GM21447 (cell line): ENCODE measurements at regions not wholly inside any gene's neighbourhood (a gene's known extent, or its start where the extent isn't known, plus 50 kb on each side); places are given as distances from the start of the nearest gene placed in this dataset.
"Not testable (repeated sequence)": the region's sequence is repeated elsewhere in the genome, so short reads cannot be mapped to it uniquely, and the experiment has no call there.

Experiments used
- ATAC-seq: cut with Tn5 transposase; IDR thresholded peaks from one replicate; pipeline ENCODE4 v1.9.1; 2021; ENCODE audit not compliant: unreplicated experiment

DNA sequence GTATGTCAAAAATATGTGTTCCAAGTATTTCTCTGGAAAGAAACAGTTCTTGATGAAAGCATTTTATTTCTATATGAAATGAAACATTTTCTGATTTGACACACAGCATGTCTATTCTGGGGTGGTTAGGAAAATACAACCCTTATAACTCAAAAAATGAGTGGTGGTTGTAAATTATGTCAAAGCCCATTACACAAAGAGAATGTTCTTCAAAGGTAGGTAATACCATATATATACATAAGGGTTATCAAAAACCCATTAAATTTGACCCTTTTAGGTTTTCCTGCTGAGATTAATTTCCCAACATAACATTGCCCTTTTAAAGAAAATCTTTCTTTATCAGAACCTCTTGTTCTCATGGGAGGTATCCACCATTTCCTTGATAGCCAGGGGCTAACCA is 420.5 kb upstream of the TECRL start:
- ATAC-seq: no peak

DNA sequence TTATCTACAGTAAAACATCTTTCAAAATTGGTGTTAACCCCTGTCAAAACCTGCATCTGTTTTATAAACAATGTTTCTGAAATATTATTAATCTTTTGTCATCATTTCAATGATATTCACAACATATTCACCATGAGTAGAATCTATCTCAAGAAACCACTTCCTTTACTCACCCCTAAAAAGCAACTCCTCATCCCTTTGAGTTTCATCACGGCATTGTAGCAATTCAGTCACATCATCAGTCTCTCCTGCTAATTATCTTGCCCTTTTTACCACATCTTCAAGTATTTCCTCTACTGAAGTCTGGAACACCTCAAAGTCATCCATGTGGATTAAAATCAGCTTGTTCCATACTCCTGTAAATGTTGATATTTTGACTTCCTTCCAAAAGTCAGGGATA is 415.3 kb upstream of the TECRL start:
- ATAC-seq: no peak

DNA sequence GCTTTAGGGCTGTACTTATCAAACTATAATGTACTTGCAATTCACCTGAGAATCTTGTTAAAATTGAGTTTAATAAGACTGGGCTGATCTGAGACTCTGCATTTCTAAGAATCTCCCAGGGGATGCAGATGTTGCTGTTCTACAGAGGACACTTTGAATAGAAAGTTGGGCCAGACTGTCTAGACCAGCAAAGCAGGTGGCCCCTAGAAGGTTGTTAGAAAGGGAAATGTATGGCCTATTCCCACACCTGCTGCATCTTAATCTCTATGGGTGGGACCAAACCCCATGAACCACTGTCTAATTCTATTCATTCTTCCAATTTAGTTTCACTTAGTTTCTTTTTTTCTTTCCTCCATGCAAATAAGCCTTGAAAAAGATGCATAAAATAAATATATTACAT is 413.2 kb upstream of the TECRL start:
- no peak for ATAC-seq

DNA sequence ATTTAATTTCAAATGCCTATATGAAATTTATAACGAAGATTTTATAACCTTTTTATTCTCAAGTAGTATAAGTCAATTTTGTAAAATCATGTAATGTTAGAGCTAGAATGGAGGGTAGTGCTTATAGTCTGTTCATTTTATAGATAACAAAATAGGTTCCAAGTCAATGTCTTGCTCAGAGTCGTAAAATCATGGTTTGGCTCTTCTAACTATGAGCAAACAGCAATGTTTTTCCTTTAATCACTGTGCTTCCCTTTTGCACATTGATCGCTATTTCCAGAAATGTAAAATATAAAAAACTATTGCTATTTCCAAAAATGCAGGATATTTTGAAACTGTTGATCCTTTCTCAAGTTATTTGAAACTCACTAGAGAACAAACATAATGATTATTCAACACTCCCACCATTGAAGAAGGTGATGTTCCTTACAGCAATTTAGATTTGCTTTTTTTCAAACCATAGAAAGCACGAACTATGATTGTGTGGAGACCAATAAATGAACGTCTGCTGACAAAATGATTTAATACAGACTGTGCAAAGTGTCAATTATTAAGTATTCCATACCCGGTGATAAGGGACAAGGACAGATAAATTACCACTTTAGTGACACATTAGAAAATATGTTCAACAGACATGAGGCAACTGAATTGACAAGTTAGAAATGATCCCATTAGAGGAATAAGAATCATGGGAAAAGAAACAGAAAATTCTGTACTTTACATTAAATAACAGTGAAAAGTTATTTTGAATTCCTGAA is 412.1 kb upstream of the TECRL start:
- no peak for ATAC-seq

DNA sequence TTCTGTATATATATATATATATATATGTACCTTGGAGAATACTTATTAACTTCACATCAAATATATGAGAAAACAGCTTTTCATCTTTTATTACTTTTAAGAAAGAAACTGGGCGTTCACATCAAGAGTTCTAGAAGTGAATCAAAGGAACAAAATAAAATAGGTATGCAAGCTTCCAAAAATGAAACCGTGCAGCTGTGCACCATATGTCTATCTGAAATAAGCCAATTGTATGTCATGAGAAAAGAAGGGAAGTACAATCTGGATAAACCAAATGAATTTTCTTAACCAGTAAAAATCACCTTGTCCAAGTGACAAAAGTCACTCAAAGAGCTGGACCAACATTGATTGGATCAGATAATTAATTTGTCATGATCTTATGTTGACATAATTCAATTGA is 405.4 kb upstream of the TECRL start:
- ATAC-seq: no peak

DNA sequence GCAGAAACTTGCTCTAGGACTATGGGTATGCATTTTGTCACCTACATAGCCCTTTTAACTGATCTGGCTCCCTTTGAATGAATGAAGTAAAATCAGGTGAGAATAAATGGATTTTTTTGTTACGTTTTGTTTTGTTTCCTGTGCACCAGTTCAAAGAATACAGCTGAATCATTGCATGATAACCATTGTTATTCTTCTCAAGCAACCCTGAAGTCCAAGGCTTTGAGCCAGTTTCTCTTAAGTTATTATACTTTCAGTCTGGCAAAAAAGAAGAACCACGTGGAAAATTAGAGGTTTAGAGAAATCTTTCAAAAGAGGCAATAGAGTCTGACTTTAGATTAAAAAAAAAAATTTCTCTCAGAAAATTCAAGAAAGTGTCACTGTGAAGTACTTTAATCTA is 398.6 kb upstream of the TECRL start:
- ATAC-seq: no peak

DNA sequence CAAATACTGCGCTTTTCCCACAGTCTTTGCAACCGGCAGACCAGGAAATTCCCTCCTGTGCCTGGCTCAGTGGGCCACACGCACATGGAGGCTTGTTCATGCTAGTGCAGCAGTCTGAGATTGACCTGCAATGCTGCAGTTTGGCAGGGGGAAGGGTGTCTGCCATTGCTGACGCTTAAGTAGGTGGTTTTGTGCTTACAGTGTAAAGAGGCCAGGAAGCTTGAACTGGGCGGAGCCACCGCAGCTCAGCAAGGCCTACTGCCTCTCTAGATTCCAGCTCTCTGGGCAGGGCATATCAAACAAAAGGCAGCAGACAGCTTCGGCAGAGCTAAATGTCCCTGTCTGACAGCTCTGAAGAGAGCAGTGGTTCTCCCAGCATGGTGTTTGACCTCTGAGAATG is 390.5 kb upstream of the TECRL start:
- no peak for ATAC-seq

DNA sequence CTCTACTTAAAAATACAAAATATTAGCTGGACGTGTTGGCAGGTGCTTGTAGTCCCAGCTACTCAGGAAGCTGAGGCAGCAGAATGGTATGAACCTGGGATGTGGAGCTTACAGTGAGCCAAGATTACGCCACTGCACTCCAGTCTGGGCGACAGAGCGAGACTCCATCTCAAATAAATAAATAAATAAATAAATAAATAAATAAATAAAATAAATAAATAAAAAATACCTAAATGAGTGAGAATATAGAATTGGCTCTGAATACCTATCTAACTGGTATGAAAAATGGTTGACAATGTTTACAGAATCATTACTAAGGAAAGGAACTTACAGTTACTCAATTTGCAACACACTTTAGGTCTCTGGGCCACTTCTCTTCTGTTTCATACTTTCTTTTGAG is 389.6 kb upstream of the TECRL start:
- not testable (repeated sequence) for ATAC-seq

DNA sequence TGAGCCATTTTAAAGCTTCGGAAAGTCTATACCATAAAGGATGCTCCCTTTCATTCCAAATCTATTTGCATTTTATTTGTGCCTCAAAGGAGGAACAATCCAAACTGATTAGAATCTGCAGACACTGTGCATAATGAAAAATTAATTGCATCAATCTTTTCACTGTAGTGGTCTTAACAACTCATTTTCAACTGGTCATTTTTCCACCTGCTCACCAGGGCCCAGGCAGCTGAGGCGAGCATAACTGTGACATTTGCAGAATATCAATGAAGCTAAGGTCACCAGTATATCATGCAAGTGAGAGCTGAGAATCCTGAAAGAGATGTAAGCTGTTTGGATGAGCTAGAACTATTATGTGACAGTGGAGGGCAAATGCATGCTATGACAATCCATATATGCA is 387.3 kb upstream of the TECRL start:
- no peak for ATAC-seq

DNA sequence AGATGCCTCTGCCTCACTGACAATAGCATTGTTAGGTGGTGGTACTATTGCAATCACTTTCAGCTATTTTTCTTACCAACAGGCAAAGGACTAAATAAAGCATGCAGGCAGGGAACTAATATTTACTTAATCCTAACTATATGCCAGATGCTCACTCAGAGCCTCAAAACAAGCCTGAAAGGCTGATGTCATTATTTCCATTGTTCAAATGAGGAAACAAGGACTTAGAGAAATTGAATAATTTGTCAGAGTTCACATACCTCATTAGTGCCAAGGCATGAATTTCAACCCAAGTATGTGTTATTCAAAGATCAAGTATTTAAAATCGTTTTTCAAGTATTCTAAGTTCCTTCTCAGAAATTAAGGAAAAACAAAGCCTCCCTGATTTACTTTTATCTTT is 374.9 kb upstream of the TECRL start:
- no peak for ATAC-seq

DNA sequence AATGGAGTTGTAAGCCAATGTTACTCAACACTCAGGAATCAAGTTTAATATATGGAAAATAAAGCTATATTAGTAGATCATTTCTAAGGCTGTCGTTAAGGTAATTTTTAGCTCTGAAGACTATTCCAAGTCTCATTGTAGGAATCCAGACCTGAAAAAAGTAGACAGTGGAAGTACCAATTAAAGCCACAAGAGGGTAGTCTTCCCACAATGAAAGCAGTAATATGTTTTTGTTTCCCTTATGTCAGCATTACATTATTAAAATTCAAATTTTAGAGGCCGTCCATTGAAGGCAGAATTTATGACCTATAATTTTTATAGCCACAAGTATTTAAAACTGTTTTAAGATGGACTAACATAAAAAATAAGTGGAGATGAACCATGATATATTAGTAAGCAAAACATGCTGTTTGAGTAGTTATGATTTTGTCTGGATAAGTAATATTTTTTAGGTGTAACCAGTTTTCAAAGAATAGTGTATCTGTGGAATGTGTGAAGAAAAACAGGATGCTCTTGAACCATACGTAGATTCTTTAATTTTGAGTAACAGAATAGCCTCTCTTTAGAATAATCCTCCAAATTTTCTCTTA is 372.6 kb upstream of the TECRL start:
- ATAC-seq: no peak

DNA sequence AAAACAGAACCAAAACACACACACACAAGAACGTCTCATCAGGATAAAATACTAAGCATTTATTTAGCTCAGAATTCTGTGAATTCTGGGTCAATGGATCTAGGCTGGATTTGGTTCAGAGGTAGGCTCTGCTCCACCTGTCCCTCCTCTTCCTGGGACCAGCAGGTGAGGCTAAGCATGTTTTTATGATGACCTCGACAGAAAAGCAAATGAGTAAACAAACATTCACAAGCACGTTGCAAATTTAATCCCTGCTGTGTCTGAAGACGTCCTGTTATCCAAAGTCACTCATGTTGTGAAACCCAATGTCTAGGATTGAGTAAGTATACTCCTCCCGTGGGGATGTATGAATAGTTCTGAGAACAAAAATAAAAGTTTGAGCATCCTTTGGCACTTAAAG is 371.4 kb upstream of the TECRL start:
- no peak for ATAC-seq

DNA sequence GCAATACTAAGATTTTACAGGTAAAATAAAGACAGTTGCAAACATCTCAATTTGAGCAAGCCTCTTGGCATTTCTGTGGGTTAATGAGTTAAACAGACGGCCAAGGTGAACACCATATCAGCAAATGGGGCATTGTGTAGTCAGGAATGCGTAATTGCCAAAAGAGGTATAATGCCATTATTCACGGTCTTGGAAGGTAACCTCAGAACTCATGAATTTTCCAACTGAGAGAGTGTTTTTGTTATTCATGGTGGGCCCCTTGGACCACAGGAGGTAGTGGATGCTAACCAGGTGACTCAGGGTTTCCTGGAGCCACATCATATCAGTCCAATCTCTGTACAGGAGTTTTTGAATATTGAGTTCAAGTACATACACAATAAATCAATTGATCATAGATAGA is 368.0 kb upstream of the TECRL start:
- ATAC-seq: no peak

DNA sequence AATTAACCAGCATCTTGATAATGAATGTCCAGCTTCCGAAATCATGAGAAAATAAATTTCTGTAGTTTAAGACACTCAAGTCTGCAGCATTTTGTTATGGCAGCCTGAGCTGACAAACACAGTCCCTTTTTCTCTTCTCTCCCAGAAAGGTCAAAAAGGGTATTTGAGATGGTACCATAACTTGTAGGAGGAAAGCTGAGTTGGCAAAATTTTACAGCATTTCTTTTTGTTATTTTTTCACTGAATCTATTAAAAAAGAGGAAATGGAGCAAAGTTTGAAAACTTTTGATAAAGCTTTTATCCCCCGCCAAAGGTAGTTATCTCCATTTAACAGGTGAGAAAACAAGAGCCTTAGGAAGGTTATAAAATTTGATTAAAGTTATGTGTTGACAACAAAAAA is 367.6 kb upstream of the TECRL start:
- no peak for ATAC-seq

DNA sequence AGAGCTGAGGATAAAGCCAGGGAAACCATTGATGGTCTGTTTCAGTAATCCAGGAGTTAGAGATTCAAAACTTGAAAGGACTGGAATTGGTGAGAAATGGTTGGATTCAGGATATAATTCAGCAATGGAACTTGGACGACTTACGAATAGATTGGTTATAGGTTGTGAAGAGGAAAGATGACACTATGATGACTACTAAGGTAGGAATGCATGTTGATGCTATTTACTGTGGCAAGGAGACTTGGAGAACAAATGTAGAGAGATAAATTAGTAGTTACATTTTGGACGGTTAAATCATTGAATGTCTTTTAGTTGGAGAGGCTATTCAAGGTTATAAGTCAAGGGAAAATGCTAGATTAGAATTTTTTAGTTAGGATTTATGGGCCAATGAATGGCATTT is 365.4 kb upstream of the TECRL start:
- no peak for ATAC-seq

DNA sequence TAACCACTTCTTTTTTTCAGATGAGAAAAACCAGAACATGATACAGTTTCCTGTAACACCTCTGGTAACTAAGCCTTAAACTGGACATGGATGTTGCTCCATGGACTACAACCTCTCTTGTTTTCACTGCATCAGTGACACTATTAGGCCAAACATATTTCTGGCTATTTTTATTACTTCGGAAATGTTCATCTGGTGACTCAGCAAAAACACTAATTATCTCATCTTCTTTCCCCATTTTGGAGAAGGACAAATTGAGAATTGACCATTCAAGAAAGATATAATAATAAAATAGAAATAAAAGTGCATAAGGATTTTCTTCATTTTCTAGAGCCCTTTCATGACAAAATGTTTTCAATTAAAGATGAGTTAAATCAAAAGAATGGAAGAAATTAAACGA is 361.9 kb upstream of the TECRL start:
- no peak for ATAC-seq

DNA sequence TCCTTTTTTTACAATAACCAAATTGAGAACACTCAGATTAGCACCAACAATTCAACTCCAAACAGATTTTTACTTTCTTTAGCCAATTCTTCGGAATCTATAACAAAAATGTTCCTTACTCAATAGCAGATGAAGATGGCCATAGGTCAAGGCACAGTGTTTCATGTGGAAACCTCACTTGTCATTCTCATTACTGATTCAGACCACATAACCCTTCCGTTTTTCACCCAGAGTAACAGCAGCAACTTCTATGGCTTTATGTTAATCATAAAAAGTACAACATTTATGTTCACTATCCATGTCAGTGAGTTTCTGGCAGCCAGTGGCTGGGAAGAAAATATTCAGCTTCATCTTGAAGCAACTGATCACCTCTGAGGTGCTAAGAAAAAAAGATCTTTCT is 358.3 kb upstream of the TECRL start:
- no peak for ATAC-seq

DNA sequence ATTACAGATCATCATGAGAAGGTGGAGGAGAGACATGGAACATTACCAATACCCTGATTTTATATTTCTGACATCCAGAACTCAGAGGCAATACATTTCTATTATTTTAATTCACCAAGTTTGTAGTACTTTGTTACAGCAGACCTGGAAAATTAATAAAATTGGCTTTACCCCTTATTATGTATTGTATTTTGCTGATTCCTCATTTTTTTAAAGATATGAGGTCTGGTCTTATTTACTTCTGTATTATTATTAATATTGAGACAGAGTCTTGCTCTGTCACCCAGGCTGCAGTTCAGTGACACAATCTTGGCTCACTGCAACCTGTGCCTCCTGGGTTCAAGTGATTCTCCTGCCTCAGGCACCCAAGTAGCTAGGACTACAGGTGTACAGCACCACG is 357.3 kb upstream of the TECRL start:
- ATAC-seq: no peak

DNA sequence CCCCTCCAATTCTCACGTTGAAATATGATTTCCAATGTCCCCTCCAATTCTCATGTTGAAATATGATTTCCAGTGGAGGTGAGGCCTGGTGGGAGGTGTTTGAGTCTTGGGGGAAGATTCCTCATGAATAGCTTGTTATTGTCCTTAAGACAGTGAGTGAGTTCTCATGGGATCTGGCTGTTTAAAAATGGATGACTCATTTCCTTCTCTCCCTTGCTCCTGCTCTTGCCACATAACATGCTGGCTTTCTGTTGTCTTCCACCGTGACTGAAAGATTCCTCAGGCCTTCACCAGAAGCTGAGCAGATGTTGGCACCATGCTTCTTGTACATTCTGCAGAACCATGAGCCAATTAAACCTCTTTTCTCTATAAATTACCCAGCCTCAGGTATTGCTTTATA is 346.8 kb upstream of the TECRL start:
- ATAC-seq: no peak

DNA sequence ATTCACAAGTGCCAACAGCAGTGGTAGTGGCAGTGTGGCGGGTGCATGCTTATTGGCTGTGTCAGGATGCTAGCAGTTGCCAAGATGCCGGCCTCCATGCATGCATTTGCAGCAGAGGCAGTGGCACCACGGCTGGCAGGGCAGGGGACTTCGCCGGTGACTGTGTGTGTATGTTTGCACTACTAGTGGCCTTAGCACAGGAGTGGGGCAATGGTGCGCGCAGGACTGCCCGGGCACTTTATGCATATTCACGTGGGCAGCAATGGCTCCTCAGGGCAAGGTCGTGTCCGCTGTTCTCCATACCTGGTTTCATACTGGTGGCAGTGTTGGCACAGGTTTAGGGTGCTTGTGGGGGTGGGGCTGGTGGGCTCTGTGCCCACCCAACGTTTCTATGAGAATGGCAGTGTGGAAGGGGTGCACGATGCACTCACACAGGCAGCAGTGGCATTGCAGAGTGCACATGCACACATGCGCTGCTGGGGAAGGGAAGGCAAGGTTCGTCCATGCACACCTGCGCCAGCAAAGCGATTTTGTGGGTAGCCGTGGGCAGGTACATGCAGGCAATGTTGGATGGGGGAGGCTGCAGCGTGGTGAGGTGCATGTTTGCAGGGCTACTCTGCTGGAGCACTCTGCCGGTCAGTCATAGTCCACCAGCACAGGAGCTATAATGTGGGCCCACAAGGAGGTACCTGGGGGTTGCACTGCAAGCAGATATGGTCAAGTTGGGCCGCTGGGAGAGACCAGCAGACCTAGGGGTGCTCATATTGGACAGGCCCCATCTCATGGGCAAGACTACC is 338.9 kb upstream of the TECRL start:
- no peak for ATAC-seq

DNA sequence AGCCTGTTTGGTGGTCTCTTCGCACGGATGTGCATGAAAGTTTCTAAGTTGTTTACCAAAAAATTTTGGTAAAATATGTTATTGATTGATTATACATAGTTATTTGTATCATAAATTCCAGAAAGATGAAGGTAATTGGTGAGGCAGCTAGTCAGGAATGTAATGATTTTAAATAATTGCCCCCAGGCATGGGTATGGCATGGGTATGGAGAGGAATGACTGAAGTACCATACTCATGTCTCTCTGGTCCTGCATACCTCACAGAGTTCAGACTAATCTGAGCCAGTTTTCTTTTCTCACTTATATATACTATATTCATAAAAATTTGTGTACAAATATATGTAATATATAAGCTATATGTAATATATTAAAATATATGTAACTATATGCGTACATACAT is 329.0 kb upstream of the TECRL start:
- ATAC-seq: no peak

DNA sequence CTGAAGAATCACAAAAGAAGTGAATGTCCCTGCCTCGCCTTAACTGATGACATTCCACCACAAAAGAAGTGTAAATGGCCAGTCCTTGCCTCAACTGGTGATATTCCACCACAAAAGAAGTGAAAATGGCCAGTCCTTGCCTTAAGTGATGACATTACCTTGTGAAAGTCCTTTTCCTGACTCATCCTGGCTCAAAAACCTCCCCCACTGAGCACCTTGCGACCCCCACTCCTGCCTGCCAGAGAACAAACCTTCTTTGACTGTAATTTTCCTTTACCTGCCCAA is 328.5 kb upstream of the TECRL start:
- not testable (repeated sequence) for ATAC-seq
